ENCODE measurements at regions not wholly inside any gene's neighbourhood (a gene's known extent, or its start where the extent isn't known, plus 50 kb on each side); places are given as distances from the start of the nearest gene placed in this dataset.
A peak's percentile ranks its signal among the peaks of the same experiment; 100 is the strongest.

DNA sequence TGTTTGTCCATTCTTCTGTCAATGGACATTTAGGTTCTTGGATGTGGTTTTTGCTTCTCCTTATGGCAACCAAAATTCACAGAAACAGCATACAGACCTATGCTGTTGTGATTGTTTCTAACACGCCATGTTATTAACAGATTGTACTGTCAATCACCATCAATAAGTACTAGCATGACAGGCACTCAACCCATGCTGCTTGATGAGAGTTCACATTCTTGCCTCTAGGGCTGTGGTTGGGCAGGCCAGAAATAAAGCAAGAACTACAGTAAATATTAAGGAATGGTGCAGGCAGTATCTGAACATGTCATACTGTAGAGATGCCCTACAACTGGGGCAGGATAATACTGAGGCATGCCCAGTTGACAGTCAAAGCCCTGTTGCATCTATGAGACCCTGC, 171.2 kb upstream of the ZFHX3 start:
- ATAC-seq = no peak
- no peaks in the 10 kb centered on the region for H3K4me1 Mint-ChIP-seq
- H3K9me3 Mint-ChIP-seq = peaks cover 0 to 20% of the 10 kb centered on the region in 2 donors
- H3K4me3 Mint-ChIP-seq = no peak overlapping the region
- no peaks in the 10 kb centered on the region for H3K27me3 Mint-ChIP-seq
- no peak for DNase-seq
- H3K27ac Mint-ChIP-seq = no peak overlapping the region

DNA sequence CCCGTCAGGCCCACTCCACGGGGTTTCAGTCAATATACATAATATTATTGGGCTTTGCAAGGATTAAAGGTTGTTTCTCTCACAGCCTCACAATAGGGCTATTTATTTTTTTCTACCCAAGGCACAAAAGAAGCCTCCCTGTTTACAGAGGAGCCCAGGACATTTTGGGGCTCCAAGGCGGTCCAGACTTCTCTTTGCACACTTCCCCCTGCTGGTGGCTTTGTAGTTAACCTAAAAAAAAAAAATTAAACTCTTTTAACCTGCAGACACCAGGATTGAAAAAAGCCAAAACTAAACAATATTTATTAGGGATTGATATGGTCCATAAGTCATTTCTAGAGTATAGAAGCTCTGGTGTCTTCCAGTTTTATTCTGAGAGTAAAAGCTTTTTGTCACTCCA, 169.7 kb upstream of the ZFHX3 start:
- no peak for DNase-seq
- no peak for ATAC-seq
- no peaks in the 10 kb centered on the region for H3K27me3 Mint-ChIP-seq
- peaks cover 0 to 20% of the 10 kb centered on the region in 2 donors for H3K9me3 Mint-ChIP-seq
- no peak overlapping the region for H3K4me3 Mint-ChIP-seq
- peak overlapping the region in 1 of 2 donors; percentile 19 for H3K27ac Mint-ChIP-seq
- no peaks in the 10 kb centered on the region for H3K4me1 Mint-ChIP-seq

DNA sequence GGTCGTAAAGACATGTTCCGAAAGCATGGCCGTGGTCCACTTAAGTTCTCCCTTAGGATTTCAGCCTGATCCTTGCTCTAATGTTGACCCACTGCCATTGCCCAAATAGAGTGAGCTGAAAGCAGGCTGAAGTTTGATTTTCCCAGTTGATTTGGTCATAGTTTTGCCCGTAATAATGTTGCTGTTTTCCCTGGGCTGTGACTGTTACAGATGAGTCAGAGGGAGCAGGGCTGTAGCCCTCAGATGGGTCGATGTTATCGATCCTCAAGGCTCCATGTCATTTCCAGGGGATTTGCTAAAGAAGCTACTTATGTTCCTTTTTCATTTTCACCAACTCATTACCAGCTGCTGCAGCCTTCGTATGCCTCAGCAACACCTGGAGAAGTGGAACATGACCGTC, 169.0 kb upstream of the ZFHX3 start:
- Mint-ChIP-seq H3K4me3 (no peak overlapping the region), H3K27ac (no peak overlapping the region), H3K27me3 (no peaks in the 10 kb centered on the region), H3K9me3 (peaks cover 0 to 20% of the 10 kb centered on the region in 2 donors), H3K4me1 (no peaks in the 10 kb centered on the region)
- no peak for ATAC-seq
- no peak for DNase-seq

DNA sequence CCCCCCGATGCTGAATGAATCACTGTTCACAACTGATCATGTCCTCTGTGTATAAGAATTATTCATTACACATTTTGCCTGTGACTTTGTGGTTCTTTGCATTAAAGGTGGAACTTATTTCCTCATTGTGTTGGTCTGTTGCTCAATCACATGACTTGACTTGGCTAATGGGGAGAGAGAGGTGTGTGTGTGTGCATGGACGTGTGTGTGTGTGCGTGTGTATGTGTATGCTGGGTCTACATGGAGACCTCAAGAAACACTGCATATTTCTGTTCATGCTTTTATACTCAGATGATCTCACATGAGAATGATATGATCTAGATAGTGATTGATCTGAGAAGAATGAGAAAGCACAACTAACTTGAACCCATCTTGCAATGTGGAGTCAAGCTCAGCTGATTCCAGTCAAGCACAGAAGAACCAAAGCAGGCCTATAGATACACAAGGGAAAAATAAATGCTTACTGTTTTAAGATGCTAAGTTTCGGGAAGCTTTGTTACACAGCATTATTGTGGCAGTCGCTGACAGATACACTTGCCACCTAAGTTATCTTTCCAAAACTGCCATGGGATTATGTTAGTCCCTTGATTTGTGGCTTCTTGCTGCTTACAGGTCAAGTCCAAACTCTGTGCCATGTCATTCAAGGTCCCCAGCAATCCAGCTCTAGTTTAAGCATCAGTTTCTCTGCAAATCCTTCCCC, 167.9 kb upstream of the ZFHX3 start:
- Mint-ChIP-seq H3K4me1 (no peaks in the 10 kb centered on the region), H3K4me3 (no peak overlapping the region), H3K27ac (no peak overlapping the region), H3K27me3 (no peaks in the 10 kb centered on the region), H3K9me3 (peaks cover 0 to 20% of the 10 kb centered on the region in 2 donors)
- DNase-seq = no peak
- no peak for ATAC-seq

DNA sequence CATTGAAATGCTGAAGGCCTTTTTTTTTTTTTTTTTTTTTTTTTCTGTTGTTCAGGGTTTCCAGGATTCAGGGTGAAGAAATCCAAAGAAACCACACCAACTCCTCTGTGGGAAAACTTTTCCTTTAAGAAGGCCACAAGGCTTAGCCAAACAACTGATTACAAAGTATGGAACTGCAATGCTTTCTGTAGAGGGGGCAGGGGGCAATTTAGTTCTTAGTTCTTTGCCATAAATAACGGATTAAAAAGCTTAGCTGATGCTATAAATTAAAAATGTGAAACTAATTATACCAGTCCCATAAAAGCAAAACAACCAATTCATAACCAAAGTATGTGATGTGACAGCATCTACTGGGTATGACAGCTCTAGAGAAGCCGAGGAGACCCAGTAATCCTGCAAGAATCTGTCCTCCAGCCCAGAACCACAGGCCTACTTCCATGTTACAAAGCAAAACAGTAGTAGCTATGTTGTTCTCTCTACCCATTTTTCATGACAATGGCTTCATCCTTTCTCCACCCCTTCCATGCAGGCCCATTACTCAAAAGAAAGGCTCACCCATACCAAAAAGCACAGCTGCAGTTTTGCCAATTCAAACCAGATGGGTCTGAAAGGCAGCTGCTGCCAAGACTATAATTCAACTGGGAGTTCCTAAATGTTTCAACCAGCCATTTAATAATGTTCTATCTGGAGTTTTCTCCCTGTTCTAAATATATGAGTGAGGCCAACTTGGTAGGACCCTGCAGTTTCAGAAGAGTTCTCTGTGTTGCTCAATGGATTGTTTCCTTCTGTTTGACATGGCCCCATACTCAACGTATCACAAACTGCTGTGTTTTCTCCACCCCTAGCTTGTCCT, 167.1 kb upstream of the ZFHX3 start:
- peaks cover 0 to 20% of the 10 kb centered on the region in 2 donors for H3K9me3 Mint-ChIP-seq
- H3K4me3 Mint-ChIP-seq = no peak overlapping the region
- no peak for ATAC-seq
- no peaks in the 10 kb centered on the region for H3K4me1 Mint-ChIP-seq
- no peaks in the 10 kb centered on the region for H3K27me3 Mint-ChIP-seq
- no peak for DNase-seq
- H3K27ac Mint-ChIP-seq = no peak overlapping the region

DNA sequence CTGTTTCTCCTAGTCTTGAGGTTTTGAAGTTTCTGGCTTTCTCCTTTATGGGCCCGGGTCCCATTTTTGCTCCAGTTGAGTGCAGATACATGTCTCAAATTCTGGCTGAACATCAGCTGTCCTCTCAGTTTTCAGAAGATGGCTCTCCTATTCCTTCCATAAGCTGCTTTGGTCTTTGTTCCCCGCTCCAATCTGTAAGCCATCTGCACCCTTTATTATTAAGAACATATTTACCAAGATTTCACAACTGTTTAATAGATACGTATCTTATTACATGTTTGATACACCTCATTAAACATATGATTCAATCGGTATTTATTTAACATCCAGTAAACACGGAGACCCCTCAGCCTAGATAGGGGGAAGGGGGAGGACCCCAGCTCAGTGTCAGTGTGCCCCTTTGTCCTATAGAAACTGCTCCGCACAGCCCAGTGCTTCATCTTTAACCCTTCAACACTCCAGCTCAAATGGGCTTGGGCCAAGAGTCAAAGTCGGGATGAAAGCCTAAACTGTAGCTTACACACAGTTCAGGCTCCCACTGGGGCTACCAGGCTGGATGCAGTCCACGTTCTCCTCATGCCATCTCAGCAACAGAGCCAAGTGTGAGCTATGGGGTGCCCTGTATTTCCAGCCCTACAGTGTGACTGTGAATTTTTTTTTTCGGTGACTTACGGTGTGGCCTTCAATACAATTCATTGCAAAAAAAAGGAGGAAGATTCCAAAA, 166.0 kb upstream of the ZFHX3 start:
- Mint-ChIP-seq H3K9me3 (peaks cover 0 to 20% of the 10 kb centered on the region in 2 donors), H3K27me3 (no peaks in the 10 kb centered on the region), H3K4me3 (no peak overlapping the region), H3K27ac (no peak overlapping the region), H3K4me1 (no peaks in the 10 kb centered on the region)
- ATAC-seq = no peak
- no peak for DNase-seq

DNA sequence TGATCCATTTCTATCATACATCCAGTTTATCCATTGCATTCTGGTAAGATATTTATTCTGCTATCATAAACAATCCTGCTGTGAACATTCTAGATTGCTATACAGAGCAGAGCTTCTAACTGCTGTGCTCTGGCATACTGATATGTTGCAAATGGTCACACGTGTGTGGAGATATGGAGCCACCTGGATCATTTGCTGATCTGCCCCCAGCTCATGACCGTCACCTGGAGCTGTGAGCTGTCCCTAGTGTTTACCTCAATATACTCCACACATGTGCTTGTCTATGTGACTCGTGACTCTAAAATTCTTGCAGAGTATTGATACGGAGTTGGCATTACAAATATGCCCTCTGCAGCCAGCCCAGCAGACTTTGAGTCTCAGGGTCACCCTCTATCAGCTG, 164.5 kb upstream of the ZFHX3 start:
- DNase-seq (no peak), ATAC-seq (no peak)
- Mint-ChIP-seq H3K27ac (no peak overlapping the region), H3K27me3 (no peaks in the 10 kb centered on the region), H3K4me1 (no peaks in the 10 kb centered on the region), H3K4me3 (no peak overlapping the region), H3K9me3 (peaks cover 0 to 20% of the 10 kb centered on the region in 2 donors)

DNA sequence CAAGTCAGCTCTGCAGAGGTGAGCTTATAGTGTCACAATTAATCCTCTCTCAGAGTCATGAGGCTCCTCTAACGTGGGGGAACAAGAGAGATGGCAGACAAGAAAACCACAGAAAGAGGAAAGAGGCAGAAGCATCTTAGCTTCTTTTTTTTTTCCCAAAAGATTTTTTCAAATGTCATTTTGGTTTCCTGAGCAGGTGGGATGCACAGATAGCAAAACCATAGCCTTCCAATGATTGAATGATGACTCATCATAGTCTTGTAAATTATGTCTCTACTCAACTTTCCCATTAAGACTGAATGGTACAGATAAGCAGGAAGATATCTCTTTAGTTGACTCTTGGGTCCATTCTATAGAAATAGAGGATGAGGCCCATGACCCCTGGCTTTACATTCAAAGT, 162.8 kb upstream of the ZFHX3 start:
- no peaks in the 10 kb centered on the region for H3K4me1 Mint-ChIP-seq

DNA sequence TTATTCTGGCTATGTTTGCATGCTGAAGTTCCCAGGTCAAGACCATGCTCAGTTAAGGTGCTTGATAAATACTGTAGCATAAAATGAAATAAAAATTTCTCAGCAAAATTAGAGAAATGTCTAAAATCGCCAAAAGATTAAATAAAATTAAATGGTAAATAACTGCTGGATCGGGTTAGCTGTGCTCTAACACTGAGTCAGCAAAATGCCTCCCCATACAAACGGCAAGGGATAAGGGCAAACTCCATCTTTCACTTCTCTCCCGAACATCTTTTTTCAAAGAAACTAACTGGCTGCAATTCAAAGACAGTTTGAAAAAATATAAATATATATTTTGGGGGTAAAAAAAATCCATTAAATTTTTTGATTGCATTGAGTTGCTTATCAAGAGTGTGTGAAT, 162.2 kb upstream of the ZFHX3 start:
- Mint-ChIP-seq H3K27ac (no peak overlapping the region), H3K27me3 (no peaks in the 10 kb centered on the region), H3K4me3 (no peak overlapping the region), H3K4me1 (no peaks in the 10 kb centered on the region), H3K9me3 (no peaks in the 10 kb centered on the region)
- DNase-seq (no peak), ATAC-seq (no peak)

More for the DNA sequence above, 162.8 kb upstream of the ZFHX3 start:
- H3K9me3 Mint-ChIP-seq = peaks cover 0 to 5% of the 10 kb centered on the region in 2 donors
- no peaks in the 10 kb centered on the region for H3K27me3 Mint-ChIP-seq
- H3K4me3 Mint-ChIP-seq = no peak overlapping the region
- no peak for ATAC-seq
- no peak for DNase-seq
- H3K27ac Mint-ChIP-seq = no peak overlapping the region

DNA sequence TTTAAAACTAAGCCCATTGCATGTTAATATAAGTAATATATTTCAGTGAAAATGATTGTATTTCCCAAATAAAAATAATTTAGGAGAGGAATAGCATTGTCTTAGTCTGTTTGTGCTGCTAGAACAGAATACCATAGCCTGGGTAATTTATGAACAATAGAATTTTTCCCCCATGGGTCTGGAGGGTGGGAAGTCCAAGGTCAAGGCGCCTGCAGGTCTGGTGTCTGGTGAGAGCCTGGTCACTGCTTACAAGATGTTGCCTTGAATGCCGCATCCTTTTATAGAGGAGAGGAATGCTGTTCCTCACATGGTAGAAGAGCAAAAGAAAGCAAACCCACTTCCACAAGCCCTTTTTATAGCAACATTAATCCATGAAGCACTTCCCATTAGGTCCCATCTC, 161.3 kb upstream of the ZFHX3 start:
- DNase-seq = no peak
- Mint-ChIP-seq H3K4me3 (no peak overlapping the region), H3K27ac (no peak overlapping the region), H3K9me3 (no peaks in the 10 kb centered on the region), H3K4me1 (no peaks in the 10 kb centered on the region), H3K27me3 (no peaks in the 10 kb centered on the region)
- ATAC-seq = no peak

DNA sequence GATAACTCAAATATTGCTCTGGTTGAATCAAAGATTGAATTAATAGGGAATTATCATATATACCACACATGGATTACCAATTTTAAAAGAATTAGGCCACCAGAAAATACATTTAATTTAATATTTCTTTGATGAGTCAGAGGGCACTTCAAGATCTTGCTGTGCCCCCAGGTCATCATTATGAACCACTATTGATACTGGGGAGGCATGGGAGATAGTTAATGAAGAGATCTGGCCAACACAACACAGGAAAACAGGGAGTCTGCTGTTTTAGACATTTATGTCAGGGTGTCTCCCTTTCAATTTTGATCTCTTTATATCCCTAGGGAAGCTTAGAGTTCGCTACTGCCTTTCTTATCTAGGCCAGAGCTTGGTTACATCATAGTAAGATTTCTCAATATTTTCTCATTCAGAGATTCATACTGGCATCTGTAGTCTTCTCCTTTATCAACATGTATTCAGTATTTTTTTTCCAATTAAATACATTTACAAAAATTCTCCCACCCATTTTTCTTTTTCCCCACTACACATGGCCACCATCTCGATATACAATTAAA, 158.3 kb upstream of the ZFHX3 start:
- no peaks in the 10 kb centered on the region for H3K4me1 Mint-ChIP-seq
- H3K9me3 Mint-ChIP-seq = no peaks in the 10 kb centered on the region
- DNase-seq = no peak
- H3K27ac Mint-ChIP-seq = no peak overlapping the region
- ATAC-seq = no peak
- no peak overlapping the region for H3K4me3 Mint-ChIP-seq
- no peaks in the 10 kb centered on the region for H3K27me3 Mint-ChIP-seq

DNA sequence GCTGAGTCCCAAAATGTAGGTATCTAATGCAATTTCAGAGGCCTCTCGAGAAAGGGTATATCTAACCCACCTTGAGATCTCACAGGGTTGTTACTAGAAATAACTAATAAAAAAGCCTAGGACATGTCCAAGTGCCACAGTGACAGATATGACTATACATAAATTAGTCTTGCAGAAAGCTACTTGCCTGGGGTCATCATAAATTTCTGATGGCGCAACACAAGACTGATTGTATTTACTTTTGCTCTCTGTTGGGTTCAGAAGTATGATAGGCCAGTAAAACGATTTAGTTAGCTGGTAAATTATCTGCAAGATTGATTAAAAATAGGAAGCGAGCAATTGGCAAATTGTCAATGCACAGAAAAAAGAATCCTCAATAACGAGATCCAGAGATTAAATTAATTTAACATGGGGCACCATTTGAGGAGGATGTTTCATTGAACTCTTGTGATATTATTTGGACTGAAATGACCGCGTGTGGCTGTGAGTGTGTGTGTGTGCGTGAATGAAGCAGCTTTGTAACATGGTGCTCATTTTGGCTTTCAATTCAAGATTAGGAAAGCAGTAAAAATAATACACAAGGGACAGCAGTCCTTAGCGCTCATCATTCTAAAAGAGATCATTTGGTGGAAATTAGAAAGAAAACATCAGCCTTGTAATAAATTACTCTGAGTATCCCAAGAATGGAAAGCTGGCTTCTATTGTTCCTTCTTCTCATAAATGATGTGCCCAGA, 157.4 kb upstream of the ZFHX3 start:
- no peaks in the 10 kb centered on the region for H3K9me3 Mint-ChIP-seq
- no peaks in the 10 kb centered on the region for H3K4me1 Mint-ChIP-seq
- no peak overlapping the region for H3K4me3 Mint-ChIP-seq
- no peak for ATAC-seq
- no peaks in the 10 kb centered on the region for H3K27me3 Mint-ChIP-seq
- DNase-seq = no peak
- H3K27ac Mint-ChIP-seq = no peak overlapping the region

DNA sequence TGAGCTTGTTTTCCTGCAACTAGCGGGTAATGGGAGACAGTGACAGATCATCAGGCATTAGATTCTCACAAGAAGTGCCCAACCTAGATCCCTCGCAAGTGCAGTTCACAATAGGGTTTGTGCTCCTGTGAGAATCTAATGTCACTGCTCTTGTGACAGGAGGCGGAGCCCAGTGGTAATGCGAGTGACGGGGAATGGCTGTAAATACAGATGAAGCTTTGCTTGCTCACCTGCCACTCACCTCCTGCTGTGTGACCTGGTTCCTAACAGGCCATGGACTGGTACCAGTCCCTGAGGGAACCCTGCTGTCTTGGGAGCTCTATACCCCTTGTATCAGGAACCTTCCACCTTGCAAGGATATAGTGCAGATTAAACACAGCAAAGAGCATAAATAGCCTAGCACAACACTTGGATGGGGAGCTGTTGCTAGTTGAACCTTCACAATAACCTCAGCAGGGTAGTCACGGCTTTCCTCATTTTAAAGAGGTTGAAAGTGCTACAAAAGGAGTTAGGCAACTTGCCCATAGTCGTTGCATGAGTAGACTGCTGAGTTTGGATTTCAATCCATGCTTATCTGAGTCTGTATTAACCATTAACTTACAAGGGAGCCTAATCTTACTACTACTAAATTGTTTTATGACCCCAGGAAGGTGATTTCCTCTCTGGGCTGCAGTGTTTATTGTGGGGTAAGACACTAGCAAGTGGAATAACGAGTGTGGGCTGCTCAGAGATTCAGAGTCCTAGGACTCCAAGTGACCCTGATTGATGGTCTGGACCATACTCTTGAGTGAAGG, 156.6 kb upstream of the ZFHX3 start:
- H3K27ac Mint-ChIP-seq = no peak overlapping the region
- no peak for DNase-seq
- no peaks in the 10 kb centered on the region for H3K4me1 Mint-ChIP-seq
- no peak overlapping the region for H3K4me3 Mint-ChIP-seq
- H3K9me3 Mint-ChIP-seq = no peaks in the 10 kb centered on the region
- no peaks in the 10 kb centered on the region for H3K27me3 Mint-ChIP-seq
- no peak for ATAC-seq

DNA sequence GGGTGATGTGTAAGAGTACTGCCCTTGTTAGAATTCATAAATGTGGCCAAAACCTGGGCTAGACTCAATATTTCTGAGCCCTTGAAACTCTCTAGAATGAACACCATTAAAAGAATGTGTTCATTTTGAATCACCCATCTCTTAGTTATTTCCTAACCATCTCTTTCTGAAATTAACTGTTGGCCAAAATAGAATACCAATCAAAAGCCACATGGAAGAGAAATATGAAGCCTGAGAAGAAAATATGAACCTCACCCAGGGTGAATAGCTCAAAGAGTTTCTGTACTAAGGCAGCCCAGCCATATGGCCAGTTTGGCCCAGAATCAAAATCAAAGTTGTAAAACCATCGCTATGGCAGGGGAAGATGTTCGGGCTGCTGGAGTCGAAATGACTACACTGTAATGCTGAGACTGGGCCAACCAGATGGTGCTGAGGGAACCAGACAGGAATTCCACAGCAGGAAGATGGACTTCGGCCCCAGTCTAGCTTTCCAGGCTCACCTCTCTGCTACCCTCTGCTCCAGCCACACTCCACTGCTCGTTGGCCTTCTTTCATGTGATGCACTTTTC, 154.3 kb upstream of the ZFHX3 start:
- DNase-seq (no peak), ATAC-seq (no peak)
- Mint-ChIP-seq H3K27me3 (no peaks in the 10 kb centered on the region), H3K27ac (no peak overlapping the region), H3K9me3 (no peaks in the 10 kb centered on the region), H3K4me3 (no peak overlapping the region), H3K4me1 (no peaks in the 10 kb centered on the region)

All from stimulated activated naive CD8-positive, alpha-beta T cell treated with anti-CD3 and anti-CD28 coated beads, Interleukin-15, amount 100 ng/mL, for 72 hours (primary cell).